HG03558 (cell line): ENCODE measurements at regions not wholly inside any gene's neighbourhood (a gene's known extent, or its start where the extent isn't known, plus 50 kb on each side); places are given as distances from the start of the nearest gene placed in this dataset.
"Not testable (repeated sequence)": the region's sequence is repeated elsewhere in the genome, so short reads cannot be mapped to it uniquely, and the experiment has no call there.

Experiments used
- ATAC-seq: cut with Tn5 transposase; IDR thresholded peaks from one replicate; pipeline ENCODE4 v1.9.1; 2021; ENCODE audit warnings: moderate number of reproducible peaks; ENCODE audit not compliant: unreplicated experiment; ENCODE audit errors: extremely low read depth

GRCh38 chr13:86567119-86567518 lies 767.9 kb upstream of the SLITRK6 start:
- no peak for ATAC-seq

- no peak for ATAC-seq
These were observed 769.9 kb upstream of the SLITRK6 start for GRCh38 chr13:86569119-86569518.

- no peak for ATAC-seq
These were observed 770.8 kb upstream of the SLITRK6 start for GRCh38 chr13:86569974-86570373.

GRCh38 chr13:86572115-86572514 lies 772.9 kb upstream of the SLITRK6 start:
- no peak for ATAC-seq

DNA sequence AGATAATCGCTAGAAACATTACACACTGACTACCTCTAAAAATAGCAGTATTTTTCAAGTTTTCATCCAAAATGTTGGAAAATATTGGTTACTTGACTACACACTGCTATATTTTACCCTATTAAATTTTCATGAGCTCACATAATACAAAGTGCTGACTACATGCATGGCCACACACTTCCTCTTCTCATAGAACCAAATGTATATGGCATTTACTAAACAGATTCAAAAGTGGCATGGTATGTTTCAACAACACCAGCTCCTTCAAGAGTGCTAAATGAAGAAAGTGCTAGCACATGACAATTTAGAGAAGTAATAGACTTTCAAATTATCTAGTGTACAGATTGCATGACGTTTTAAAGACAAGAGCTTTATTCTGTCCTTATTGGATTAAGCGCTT lies 780.4 kb upstream of the SLITRK6 start:
- no peak for ATAC-seq

DNA sequence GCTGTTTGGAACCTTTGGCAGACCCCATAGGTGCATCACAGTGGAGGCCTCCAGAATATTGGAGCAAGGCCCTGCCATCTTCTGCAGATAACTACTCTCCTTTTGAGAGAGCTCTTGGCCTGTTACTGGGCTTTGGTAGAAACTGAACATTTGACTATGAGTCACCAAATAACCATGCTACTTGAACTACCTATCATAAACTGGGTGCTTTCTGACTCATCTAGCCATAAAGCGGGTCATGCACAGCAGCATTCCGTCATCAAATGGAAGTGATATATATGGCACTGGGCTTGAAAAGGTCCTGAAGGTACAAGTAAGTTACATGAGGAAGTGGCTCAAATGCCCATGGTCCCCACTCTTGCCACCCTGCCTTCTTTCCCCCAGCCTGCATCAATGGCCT lies 782.5 kb upstream of the SLITRK6 start:
- ATAC-seq = no peak

GRCh38 chr13:86584301-86584700 lies 785.1 kb upstream of the SLITRK6 start:
- no peak for ATAC-seq

GRCh38 chr13:86585835-86586234 lies 786.6 kb upstream of the SLITRK6 start:
- ATAC-seq = no peak

DNA sequence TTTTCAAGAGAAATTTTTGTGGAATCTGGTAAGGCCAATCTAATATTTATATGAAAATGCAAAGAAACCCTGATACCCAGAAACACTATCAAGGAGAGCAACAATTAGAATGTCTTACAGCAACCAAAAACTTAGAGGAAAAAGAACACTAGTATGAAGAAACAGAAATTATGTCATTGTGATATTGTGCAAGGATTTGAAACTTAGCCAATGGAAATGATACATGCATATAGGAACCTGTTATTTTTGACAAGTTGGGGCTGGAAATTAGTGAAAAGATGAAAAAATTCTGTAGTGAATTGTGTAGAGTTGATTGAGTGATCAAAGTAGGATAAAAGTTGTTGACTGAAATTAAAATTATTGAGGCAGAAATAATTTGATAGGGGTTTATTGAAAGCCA lies 792.6 kb upstream of the SLITRK6 start:
- ATAC-seq = no peak

GRCh38 chr13:86601351-86601750 lies 802.1 kb upstream of the SLITRK6 start:
- no peak for ATAC-seq

DNA sequence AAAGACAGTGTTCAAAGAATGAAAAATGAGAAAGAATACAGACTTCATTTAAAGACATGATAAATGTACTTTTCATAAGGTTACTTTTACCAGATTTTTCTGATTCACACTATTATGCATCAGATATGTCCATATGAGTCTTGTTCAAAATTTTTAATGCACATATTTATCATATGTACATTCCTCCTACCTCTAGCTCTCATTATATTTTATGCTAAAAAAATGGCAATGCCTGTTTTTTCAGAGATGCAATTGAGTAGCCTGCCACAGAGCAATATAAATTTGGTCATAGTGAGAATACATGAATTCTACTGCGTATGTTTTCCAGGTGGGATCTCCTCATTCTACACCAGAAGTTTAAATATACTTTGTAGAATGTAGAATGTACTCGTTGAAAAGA lies 807.0 kb upstream of the SLITRK6 start:
- no peak for ATAC-seq

DNA sequence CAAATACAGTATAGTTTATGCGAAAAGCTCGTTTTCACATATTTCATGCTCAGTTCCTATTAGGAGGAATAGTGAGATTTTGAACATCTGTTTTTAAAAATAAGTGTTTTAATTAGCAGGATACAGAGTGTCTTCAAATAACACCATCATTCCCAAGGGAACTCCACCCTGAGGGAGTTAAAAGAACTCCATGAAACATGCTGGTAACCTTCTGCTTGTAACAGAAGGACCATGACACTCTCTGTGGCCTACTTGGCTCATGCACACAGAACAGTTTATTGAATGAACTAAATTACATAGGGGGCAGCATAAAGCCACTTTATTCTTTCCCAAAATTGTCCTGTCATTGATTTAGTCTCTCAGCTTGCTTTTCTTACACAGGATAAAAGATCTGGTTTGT lies 809.5 kb upstream of the SLITRK6 start:
- no peak for ATAC-seq

DNA sequence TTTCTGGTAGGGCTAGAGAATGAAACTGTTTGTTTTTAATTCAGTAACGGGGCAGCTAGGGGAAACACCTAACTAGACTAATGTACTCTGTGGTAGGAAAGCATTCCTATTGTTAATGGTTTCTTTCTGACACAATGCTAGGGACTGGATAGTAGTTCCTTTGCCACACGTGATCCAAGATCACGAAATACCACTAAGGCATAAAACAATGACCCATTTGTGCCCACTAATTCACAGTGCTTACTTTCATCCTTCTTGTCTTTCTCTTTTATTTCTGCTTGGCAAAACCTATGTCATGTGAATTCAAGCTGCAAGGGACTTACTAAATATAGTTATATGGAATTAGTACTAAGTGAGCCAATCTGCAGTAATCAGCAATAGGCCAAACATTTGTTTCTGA lies 834.1 kb upstream of the SLITRK6 start:
- no peak for ATAC-seq

- ATAC-seq = not testable (repeated sequence)
These were observed 852.0 kb upstream of the SLITRK6 start for GRCh38 chr13:86651171-86651570.

GRCh38 chr13:86653009-86653408 lies 853.8 kb upstream of the SLITRK6 start:
- ATAC-seq = no peak

DNA sequence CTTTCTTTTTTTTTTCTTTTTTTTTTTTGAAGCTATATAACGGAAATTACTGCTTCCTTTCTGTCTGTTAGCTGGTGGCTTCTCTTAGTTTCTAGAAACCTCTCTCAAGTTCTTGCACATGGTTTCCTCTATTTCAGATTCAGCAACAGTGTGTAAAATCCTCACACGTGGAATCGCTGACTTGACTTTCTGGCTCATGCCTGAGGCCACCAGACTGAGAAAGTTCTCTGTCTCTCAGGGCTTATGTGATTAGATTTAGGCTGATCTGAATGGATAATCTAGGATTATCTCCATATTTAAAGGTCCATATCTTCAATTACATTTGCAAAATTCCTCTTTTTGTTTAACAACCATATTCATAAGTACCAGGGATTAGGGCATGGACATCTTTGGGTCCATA lies 856.3 kb upstream of the SLITRK6 start:
- no peak for ATAC-seq

- no peak for ATAC-seq
These were observed 860.9 kb upstream of the SLITRK6 start for GRCh38 chr13:86660090-86660489.

DNA sequence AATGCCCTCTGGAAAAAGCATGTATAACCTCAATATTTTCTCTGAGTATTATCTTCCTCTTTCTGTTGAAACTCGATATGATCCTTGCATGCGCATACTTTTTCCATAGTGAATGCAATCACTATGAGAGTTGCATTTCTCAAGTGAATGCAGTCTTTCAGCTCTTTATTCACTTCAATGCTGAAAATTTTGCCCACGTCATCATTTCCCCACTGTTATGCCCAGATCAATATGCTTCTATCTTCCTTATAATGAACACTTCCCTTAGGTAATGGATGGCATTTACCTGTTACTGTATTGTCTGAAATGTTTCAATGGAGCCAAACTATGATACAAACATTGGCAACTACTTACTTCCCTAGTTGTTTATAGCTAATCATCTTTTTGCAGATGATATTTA lies 866.6 kb upstream of the SLITRK6 start:
- no peak for ATAC-seq

DNA sequence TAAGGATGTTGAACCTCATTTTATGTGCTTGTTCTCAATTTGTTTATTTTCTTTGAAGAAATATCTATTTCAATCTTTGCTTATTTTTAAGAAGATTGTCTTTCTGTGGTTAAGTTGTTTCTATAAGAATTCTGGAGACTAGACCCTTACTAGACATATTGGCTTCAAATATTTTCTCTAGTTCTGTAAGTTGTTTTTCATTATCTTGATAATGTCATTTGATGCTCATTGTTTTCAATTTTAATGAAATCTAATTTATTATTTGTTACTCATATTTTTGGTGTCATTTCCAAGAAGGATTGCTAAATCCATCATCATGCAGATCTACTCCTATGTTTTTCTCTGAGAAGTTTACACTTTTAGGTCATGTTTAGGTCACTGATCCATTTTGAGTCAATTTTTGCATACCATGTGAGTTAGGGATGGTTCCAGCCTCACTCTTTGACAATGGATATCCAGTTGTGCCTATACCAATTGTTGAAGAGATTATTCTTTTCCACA lies 874.8 kb upstream of the SLITRK6 start:
- no peak for ATAC-seq

DNA sequence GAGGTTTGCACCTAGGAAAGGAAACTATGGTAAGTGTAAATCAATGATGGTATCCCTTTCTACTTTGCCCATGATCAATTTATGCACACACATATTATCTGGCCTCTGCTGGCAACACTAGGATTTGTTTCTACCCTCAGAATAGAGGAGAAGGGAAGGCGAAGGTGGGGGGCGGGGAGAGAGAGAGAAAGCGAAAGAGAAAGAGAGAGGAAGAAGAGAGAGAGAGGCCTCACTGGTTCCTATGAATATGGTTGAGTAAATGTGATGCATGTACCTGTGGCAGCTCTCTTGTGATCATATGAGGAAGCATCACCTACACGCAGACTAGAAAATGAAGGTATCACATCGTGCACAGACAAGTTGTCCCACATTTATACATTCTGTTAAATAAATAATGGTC lies 882.0 kb upstream of the SLITRK6 start:
- ATAC-seq = no peak

- ATAC-seq = no peak
These were observed 885.2 kb upstream of the SLITRK6 start for GRCh38 chr13:86684402-86684801.

DNA sequence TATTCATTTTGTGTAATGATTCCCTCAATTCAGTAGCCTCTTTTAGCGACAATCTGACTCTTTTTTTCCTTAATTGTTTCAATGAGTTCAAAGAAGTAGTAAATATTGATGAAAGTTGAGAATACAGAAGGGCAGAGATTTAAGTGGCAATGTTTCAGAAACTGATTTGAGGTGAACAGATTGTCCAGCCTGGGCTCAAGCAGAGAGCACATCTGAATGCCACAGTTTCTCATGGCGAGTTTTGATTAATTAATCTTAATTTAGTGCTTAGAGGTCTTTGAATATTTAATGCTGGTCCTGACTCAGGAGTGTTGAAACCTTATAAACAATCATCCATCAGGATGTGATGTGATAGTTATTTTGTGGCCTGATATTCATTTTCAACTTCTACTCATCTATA lies 890.7 kb upstream of the SLITRK6 start:
- no peak for ATAC-seq

DNA sequence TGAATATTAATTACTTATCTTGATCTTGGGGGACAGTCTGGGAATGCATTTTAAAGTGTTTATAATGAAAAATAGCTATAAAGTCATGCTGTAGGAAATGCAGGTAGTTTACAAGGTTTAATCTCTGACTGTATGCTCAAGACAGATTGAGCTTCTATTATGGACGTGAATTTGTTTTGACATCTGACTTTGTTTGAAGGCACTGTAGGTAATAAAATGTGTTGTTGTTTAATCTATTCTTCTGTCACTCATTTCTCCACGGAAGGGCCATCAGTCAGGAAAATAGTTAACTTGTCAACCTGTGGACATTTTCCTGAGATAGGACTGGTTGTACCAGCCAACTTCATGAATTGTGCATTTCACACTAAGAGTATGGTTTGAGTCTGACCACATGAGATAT lies 893.1 kb upstream of the SLITRK6 start:
- ATAC-seq = no peak
